ENCODE measurements at regions not wholly inside any gene's neighbourhood (a gene's known extent, or its start where the extent isn't known, plus 50 kb on each side); places are given as distances from the start of the nearest gene placed in this dataset.

DNA sequence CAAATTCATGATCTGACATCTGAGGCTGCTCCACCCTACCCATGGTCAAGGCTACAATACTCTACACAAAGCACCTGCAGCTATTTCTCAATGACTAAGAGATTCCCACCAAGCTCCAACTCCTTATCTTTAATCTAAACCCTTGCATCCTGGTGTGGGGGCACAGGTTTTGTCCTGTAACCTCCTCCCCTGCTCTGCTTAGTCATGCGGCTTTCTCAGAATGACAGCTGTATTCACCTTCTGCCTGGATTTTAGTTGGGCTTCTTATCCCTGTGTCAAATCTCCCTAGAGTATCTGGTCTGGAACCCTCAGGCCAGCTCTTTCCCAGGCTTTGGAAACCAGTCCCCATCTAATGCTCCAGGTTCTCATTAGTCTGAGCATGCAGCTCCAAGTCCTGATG, 159.0 kb downstream of the BARHL2 start:
- WGBS, 4 donors, result 50 to 83% (median 62%) methylated on average over 1 of the region's 1 CpG
- H3K4me3 ChIP-seq, result no peak overlapping the region
- no peak overlapping the region for H3K27ac ChIP-seq
- intact Hi-C loops (cut with DNase I), result no loop called here
- TF ChIP-seq POLR2A (IDR thresholded peaks at IDR 0.05), result no peak
- TF ChIP-seq, protein P1, sequence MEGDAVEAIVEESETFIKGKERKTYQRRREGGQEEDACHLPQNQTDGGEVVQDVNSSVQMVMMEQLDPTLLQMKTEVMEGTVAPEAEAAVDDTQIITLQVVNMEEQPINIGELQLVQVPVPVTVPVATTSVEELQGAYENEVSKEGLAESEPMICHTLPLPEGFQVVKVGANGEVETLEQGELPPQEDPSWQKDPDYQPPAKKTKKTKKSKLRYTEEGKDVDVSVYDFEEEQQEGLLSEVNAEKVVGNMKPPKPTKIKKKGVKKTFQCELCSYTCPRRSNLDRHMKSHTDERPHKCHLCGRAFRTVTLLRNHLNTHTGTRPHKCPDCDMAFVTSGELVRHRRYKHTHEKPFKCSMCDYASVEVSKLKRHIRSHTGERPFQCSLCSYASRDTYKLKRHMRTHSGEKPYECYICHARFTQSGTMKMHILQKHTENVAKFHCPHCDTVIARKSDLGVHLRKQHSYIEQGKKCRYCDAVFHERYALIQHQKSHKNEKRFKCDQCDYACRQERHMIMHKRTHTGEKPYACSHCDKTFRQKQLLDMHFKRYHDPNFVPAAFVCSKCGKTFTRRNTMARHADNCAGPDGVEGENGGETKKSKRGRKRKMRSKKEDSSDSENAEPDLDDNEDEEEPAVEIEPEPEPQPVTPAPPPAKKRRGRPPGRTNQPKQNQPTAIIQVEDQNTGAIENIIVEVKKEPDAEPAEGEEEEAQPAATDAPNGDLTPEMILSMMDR (IDR thresholded peaks at IDR 0.05), result no peak
- H3K9me3 ChIP-seq (replicated peaks in 1 of 3), result no peaks in the 10 kb centered on the region
- no peaks in the 10 kb centered on the region for H3K27me3 ChIP-seq
- DNase-seq, result no peak
- H3K36me3 ChIP-seq (replicated peaks in 1 of 2), result no peaks in the 10 kb centered on the region
- no peaks in the 10 kb centered on the region for H3K4me1 ChIP-seq (replicated peaks in 1 of 2)

DNA sequence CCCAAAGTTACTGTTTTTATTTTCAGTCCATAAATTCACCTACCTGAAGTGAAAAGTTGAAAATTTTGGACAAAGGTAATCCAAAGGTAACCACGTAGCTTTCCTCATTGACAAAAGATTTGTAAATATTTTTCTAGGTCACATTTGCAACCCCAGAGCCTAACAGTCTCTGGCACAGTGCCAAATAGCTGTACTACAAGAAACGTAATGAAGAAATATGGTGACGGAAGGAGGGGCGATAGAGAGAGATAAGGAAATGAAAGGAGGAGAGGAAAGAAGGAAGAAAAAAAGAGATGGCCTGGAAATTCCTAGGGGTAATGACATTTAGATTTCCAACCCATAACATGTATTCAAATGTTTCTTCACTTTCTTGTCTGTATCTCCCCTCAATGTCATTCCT, 159.4 kb downstream of the BARHL2 start:
- intact Hi-C loops (cut with DNase I), result no loop called here
- no peaks in the 10 kb centered on the region for H3K4me1 ChIP-seq (replicated peaks in 1 of 2)

DNA sequence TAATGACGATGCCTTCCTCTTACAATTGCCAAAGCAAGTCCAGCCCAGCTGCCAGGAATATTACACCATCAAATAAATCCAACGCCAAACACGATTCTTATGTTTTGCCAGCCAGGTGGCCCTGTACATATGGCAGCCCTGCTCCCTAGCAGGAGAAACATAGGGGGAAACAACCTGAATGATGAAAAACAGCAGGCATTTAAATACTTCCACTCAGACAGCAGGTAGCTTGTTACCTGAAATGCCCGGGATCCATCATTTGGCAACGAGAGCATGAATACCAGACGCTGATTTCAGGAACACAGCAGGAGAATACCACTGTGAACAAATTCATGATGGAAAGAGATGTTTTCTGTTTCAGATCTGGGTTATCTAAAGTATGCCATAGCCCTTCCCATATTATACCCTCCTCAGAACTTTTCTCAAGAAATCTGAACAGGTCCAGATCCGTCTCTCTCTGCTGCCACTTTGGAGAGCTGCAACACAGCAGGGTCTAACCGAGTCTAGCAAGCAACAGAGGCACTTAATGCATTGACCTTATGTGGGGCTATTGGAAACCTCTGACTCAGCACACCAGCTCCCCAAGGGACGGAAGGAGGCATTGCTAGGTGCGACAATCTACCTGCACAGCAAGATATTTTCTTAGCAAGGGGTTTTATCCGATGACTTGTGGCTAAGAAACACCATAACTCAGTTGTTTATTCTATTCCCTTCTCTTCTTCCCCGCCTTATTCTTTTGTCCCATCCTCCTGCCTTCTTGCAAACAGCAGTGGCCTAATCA, 166.3 kb downstream of the BARHL2 start:
- no peaks in the 10 kb centered on the region for H3K36me3 ChIP-seq (replicated peaks in 1 of 2)
- H3K9me3 ChIP-seq (replicated peaks in 1 of 3), result no peaks in the 10 kb centered on the region
- H3K4me3 ChIP-seq, result no peak overlapping the region
- TF ChIP-seq POLR2A (IDR thresholded peaks at IDR 0.05), result no peak
- TF ChIP-seq, protein P1 (IDR thresholded peaks at IDR 0.05), result no peak
- 57 to 71% (median 65%) methylated on average over 12 of the region's 12 CpGs for WGBS, 4 donors
- H3K27ac ChIP-seq, result no peak overlapping the region
- no peak for DNase-seq
- intact Hi-C loops (cut with DNase I), result no loop called here
- peaks cover 4% of the 10 kb centered on the region for H3K27me3 ChIP-seq
- H3K4me1 ChIP-seq (replicated peaks in 1 of 2), result no peaks in the 10 kb centered on the region

More for the DNA sequence above, 159.4 kb downstream of the BARHL2 start:
- no peak for TF ChIP-seq POLR2A (IDR thresholded peaks at IDR 0.05)
- H3K36me3 ChIP-seq (replicated peaks in 1 of 2), result no peaks in the 10 kb centered on the region
- H3K9me3 ChIP-seq (replicated peaks in 1 of 3), result no peaks in the 10 kb centered on the region
- no peak for DNase-seq
- WGBS, 4 donors, result 16 to 36% (median 23%) methylated on average over 4 of the region's 4 CpGs
- H3K27ac ChIP-seq, result no peak overlapping the region
- H3K27me3 ChIP-seq, result no peaks in the 10 kb centered on the region
- no peak overlapping the region for H3K4me3 ChIP-seq

DNA sequence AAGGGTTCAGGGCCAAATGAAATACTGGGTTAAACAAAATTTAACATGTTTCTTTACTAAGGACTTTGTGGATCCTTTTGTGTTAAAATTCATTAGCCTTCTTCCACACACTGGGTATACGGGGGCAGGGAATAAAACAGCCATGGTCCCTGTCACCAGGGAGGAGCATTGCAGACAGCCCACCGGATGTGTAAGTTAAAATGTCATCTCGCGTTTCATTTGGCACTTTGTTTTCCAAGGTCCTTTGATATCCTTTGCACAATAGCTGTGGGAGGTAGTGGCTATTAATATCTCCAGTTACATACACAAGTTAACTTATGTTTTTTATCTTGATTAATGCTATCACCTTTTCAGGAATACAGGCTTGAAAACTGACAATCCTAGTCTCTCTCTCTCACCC, 172.7 kb downstream of the BARHL2 start:
- H3K9me3 ChIP-seq (replicated peaks in 1 of 3), result no peaks in the 10 kb centered on the region
- no peak for DNase-seq
- WGBS, 4 donors, result 22 to 38% (median 26%) methylated on average over 4 of the region's 4 CpGs
- no peaks in the 10 kb centered on the region for H3K4me1 ChIP-seq (replicated peaks in 1 of 2)
- no peak overlapping the region for H3K4me3 ChIP-seq
- H3K27ac ChIP-seq, result no peak overlapping the region
- intact Hi-C loops (cut with DNase I), result no loop called here
- H3K36me3 ChIP-seq (replicated peaks in 1 of 2), result no peaks in the 10 kb centered on the region
- TF ChIP-seq POLR2A (IDR thresholded peaks at IDR 0.05), result no peak
- TF ChIP-seq, protein P1 (IDR thresholded peaks at IDR 0.05), result no peak
- no peaks in the 10 kb centered on the region for H3K27me3 ChIP-seq

All from adrenal gland (tissue), 9 donors.